ENCODE measurements at regions not wholly inside any gene's neighbourhood (a gene's known extent, or its start where the extent isn't known, plus 50 kb on each side); places are given as distances from the start of the nearest gene placed in this dataset.
"Not testable (repeated sequence)": the region's sequence is repeated elsewhere in the genome, so short reads cannot be mapped to it uniquely, and the experiment has no call there.

- DNase-seq = no peak
Observed at GRCh38 chr4:19575924-19576323, 675.8 kb upstream of the SLIT2 start.

- no peak for DNase-seq
Observed at GRCh38 chr4:19566041-19566440, 685.7 kb upstream of the SLIT2 start.

GRCh38 chr4:19562456-19562855 lies 689.2 kb upstream of the SLIT2 start:
- no peak for DNase-seq

- DNase-seq = no peak
Observed at GRCh38 chr4:19557161-19557560, 694.5 kb upstream of the SLIT2 start.

GRCh38 chr4:19556276-19556675 lies 695.4 kb upstream of the SLIT2 start:
- DNase-seq = not testable (repeated sequence)

DNA sequence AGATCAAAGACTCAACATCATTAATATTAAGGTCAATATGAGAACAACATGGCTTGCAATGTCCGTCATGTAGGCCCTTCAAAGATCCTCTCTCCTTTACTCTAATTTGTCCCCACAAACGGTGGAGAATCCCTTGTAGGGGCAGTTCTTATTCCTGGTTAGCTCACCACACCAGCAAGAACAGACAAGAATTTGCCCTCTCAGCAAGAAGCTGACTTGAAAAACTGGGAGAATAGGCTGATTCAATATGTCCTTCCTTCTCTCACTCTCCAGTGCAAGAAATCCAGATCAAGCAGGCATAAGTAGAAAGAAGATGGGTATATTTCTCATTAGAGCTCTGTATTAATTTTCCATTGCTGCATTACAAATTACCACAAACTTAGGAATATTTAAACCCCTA lies 704.2 kb upstream of the SLIT2 start:
- no peak for DNase-seq

- no peak for DNase-seq
Observed at GRCh38 chr4:19544446-19545125, 707.1 kb upstream of the SLIT2 start.

- DNase-seq = no peak
Observed at GRCh38 chr4:19540859-19541540, 710.7 kb upstream of the SLIT2 start.

GRCh38 chr4:19539201-19539600 lies 712.5 kb upstream of the SLIT2 start:
- no peak for DNase-seq

DNA sequence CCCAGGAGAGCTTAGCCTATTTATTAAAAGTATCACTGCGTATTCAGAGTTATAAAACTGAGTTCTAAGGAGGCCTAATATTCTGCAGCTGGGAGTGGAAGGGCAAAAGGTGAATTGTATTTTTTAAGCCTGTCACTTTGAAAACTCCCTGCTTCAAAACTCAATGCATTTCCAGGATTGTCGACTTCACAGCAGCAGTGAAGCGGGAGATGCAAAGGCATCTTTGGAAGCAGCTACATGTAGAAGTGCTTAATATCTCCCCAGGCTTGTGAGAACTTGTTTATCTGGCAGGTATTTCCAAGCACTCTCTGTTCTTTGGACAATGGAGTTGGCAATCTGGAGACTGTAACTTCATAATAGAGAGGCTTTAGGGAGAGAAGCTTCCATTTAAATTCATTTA lies 717.5 kb upstream of the SLIT2 start:
- no peak for DNase-seq

- no peak for DNase-seq
Observed at GRCh38 chr4:19531906-19532848, 719.5 kb upstream of the SLIT2 start.

DNA sequence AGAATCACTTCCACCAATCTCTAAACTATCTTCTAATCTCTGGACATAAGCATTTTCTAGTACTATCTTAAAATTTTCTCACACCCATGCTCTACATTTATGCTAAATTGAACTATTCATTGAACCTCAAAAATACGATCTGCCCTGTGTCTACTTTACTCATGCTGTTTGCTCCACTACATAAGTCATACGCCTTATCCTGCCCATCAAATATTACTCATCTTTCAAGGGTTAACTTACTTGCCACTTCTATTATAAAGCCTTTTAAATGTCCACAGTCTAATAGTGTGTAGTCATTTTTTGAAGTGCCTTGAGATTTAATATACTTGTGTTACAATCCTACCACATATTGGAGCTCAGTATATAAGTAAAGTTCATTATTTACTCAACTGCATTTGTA lies 727.7 kb upstream of the SLIT2 start:
- DNase-seq = no peak

DNA sequence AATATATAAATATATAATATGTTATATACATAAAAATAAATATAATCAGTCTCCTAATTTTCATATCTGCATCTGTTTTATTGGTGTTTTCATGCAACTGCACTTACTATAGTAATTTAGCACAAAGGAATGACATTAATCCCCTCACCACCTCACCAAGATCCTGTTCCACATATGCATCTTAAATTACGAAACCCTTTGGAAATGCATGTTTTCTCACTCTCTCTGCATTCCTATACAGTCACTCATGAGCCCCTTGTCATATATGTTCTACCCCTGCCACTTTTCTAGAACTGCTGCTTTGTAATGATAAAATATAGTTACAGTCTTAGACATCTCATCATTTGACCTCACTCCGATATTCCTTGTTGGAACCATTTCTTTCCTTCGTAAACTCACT lies 728.7 kb upstream of the SLIT2 start:
- no peak for DNase-seq

DNA sequence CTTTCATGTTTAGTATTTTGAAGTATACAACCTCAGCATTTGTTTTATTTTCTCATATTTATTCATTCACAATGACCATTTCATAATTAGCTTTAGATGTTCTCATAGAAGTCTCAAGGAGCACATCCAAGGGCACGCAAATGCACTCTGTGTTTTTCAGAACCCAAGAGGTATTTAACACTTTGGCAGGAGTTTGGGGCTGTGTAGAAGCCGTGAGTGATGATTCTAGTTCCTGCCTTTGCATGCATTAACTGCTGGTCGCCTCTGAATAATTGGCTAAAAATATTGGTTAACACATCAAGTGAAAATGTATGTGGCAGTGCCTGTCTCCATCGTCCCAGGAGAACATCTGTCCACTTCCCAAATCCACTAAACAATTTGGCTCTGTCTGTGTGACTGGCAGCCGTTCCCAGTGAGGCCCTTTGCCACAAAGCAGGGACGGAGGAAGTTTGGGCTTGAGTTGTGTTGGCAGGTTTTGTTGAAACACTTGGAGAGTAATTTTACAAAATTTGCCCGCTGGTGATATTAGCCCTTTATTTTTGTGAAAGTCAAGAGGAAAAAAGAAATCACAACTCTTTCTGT lies 730.7 kb upstream of the SLIT2 start:
- DNase-seq = no peak

GRCh38 chr4:19514276-19515070 lies 737.2 kb upstream of the SLIT2 start:
- DNase-seq = no peak

GRCh38 chr4:19512086-19512485 lies 739.6 kb upstream of the SLIT2 start:
- DNase-seq = no peak

- no peak for DNase-seq
Observed at GRCh38 chr4:19510993-19511392, 740.7 kb upstream of the SLIT2 start.

- no peak for DNase-seq
Observed at GRCh38 chr4:19508442-19508841, 743.3 kb upstream of the SLIT2 start.

DNA sequence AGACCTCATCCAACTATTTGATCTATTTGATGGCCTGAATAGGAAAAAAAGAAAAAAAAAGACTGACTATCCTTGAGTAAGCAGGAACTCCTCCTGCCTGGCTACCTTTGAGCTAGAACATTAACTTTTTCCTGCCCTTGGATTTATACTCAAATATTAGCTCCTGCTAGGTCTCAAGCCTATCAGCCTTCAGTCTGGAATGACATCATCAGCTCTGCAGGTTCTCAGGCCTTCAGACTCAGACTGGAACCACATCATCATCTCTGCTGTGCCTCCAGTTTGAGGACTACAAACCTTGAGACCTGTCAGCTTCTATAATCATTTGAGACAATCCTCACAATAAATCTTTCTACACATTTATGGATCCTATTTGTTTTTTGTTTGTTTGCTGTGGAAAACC lies 754.0 kb upstream of the SLIT2 start:
- DNase-seq = no peak

GRCh38 chr4:19496756-19497155 lies 754.9 kb upstream of the SLIT2 start:
- no peak for DNase-seq

GRCh38 chr4:19494961-19495360 lies 756.7 kb upstream of the SLIT2 start:
- no peak for DNase-seq

DNA sequence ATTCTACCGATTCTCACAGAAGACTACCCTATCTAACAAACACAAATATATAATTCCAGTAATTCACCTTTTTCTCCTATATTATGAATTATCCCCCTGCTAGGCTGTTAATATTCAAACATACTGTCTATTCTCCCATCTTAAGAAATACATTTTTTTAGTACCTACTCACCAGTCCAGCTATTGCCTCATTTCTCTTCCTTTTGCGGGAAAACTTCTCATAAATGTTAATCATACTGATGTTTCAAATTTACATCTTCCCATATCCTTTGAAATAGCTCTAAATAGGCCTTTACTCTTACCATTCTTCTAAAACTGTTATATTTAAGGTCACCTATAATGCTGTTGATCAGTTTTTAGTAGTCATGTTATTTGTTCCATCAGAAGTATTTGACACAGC lies 759.1 kb upstream of the SLIT2 start:
- DNase-seq = no peak

DNA sequence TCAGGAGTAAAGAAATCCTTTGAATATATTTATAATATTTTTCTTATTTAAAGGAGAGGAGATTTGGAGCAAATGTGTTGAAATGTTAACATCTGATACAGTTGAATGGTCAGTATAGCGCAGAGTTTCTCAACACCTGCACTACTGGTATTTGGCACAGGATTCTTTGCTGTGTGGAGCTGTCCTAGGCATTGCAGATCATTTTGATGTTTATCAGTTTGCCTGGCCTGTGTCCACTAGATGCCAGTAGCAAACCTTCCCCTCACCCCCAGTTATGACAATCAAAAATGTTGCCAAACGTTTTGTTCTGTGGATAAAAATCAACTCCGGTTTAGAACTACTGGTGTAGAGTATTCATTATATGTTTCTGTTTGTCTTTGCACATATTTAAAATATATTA lies 765.3 kb upstream of the SLIT2 start:
- DNase-seq = no peak
